SU-DHL-6 (cell line): ENCODE measurements at regions not wholly inside any gene's neighbourhood (a gene's known extent, or its start where the extent isn't known, plus 50 kb on each side); places are given as distances from the start of the nearest gene placed in this dataset.

Experiments
- CTCF ChIP-seq: fragments of 200-600 bp; sonication (generic); IDR thresholded peaks from one replicate; pipeline ENCODE4 v1.5.1; 2017; ENCODE audit warnings: antibody characterized with exemption, mild to moderate bottlenecking, low read length, moderate library complexity; ENCODE audit not compliant: insufficient read depth, poor library complexity, severe bottlenecking
- EZH2phosphoT487 ChIP-seq: fragments of 200-600 bp; sonication (generic), shearing (Covaris generic); conservative IDR thresholded peaks from 2 replicates; pipeline ENCODE4 v1.6.1; 2018; ENCODE audit warnings: mild to moderate bottlenecking, antibody characterized with exemption, low read length, moderate library complexity, mixed read lengths

- TF ChIP-seq CTCF: no peak
- TF ChIP-seq EZH2phosphoT487: no peak
Measured at GRCh38 chr1:36729716-36730510, 247.2 kb upstream of the CSF3R start.
